NOMO-1 (cell line): ENCODE measurements at regions not wholly inside any gene's neighbourhood (a gene's known extent, or its start where the extent isn't known, plus 50 kb on each side); places are given as distances from the start of the nearest gene placed in this dataset.
"Not testable (repeated sequence)": the region's sequence is repeated elsewhere in the genome, so short reads cannot be mapped to it uniquely, and the experiment has no call there.

Experiments used
- DNase-seq, 2 experiments: peaks; one replicate each; lab custom pipeline; 2025; ENCODE audit not compliant: unreplicated experiment in 2 of 2; lab: John Stamatoyannopoulos, UW

GRCh38 chr18:40356168-40356567 lies 1598.9 kb upstream of the PIK3C3 start:
- DNase-seq: no peak

GRCh38 chr18:40355726-40356125 lies 1599.3 kb upstream of the PIK3C3 start:
- no peak for DNase-seq

GRCh38 chr18:40348196-40348595 lies 1606.8 kb upstream of the PIK3C3 start:
- no peak for DNase-seq

- DNase-seq: no peak
Observed at GRCh38 chr18:40347261-40347660, 1607.8 kb upstream of the PIK3C3 start.

- no peak for DNase-seq
Observed at GRCh38 chr18:40346146-40346545, 1608.9 kb upstream of the PIK3C3 start.

GRCh38 chr18:40341701-40342100 lies 1613.3 kb upstream of the PIK3C3 start:
- DNase-seq: no peak

GRCh38 chr18:40338284-40338683 lies 1616.8 kb upstream of the PIK3C3 start:
- no peak for DNase-seq

GRCh38 chr18:40326985-40327384 lies 1628.0 kb upstream of the PIK3C3 start:
- DNase-seq: no peak

GRCh38 chr18:40325988-40326387 lies 1629.0 kb upstream of the PIK3C3 start:
- no peak for DNase-seq

GRCh38 chr18:40314199-40314598 lies 1640.8 kb upstream of the PIK3C3 start:
- no peak for DNase-seq

GRCh38 chr18:40313030-40313642 lies 1641.9 kb upstream of the PIK3C3 start:
- DNase-seq: no peak

GRCh38 chr18:40307627-40308026 lies 1647.4 kb upstream of the PIK3C3 start:
- no peak for DNase-seq

GRCh38 chr18:40296717-40297413 lies 1658.2 kb upstream of the PIK3C3 start:
- DNase-seq: no peak

GRCh38 chr18:40292985-40293710 lies 1661.9 kb upstream of the PIK3C3 start:
- no peak for DNase-seq

GRCh38 chr18:40283560-40283959 lies 1671.5 kb upstream of the PIK3C3 start:
- no peak for DNase-seq

- DNase-seq: not testable (repeated sequence)
Observed at GRCh38 chr18:40281356-40281755, 1673.7 kb upstream of the PIK3C3 start.

GRCh38 chr18:40274618-40275196 lies 1680.3 kb upstream of the PIK3C3 start:
- DNase-seq: no peak

GRCh38 chr18:40272630-40273231 lies 1682.3 kb upstream of the PIK3C3 start:
- no peak for DNase-seq

- no peak for DNase-seq
Observed at GRCh38 chr18:40259115-40259835, 1695.8 kb upstream of the PIK3C3 start.

- no peak for DNase-seq
Observed at GRCh38 chr18:40258311-40258710, 1696.7 kb upstream of the PIK3C3 start.

- no peak for DNase-seq
Observed at GRCh38 chr18:40250236-40250635, 1704.8 kb upstream of the PIK3C3 start.
